ENCODE measurements at regions not wholly inside any gene's neighbourhood (a gene's known extent, or its start where the extent isn't known, plus 50 kb on each side); places are given as distances from the start of the nearest gene placed in this dataset.
"Not testable (repeated sequence)": the region's sequence is repeated elsewhere in the genome, so short reads cannot be mapped to it uniquely, and the experiment has no call there.

DNA sequence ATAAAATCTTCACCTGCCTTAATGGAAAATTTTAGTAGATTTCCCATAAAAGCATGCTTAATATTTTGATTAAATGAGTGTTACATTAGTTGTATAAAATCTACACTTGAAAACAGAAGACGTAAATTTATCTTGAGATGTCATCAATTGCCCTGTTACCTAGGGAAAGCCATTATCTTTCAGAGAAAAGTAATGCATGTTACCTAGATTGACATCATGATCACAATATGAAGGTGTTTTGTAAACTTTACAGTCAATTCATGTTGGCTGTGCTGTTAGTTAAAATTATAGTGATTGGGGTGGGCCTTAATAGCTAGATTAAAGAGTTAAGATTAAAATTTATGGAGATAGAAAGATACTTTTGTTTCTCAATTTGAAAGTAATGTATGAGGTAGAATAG, 293.2 kb upstream of the PCDH18 start:
- no peak for DNase-seq

DNA sequence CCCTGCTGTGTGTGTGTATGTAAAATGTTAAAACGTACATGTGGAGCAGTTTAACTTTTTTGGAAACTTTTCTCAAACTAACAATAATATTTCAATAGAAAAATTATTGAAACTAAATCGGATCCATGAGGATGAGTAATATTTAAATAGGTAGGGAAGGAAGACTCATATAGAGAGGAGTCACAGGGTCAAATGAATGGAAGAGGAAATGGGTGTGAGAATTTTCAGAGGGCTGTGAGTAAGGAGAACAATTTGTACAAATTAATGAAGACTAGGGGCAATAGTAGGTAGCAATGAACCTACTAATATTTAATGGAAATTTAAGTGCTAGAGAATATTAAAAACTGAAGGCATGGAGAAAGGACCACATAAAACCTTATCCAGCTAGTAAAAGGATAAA, 290.7 kb upstream of the PCDH18 start:
- DNase-seq, result no peak

DNA sequence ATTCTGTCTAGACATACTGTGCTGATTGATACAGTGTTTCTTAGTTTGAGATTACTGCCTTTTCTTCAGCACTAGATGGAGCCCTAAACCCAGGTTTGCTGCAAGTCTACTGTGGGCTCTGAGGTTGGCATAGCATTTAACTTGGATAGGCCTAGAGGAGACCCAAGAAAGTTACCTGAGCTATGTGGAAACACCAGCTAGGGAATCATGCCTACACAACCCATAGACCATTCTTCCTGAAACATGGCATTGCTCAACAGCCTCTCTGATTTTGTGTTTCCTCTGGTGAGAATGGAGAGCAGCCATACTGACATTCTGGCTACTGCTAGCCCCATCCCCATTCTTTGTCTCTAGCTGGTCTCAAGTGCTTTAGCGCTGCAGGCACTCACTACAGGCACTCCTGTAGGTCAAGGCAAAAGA, 287.7 kb upstream of the PCDH18 start:
- peak; percentile 41 to 59 for DNase-seq

DNA sequence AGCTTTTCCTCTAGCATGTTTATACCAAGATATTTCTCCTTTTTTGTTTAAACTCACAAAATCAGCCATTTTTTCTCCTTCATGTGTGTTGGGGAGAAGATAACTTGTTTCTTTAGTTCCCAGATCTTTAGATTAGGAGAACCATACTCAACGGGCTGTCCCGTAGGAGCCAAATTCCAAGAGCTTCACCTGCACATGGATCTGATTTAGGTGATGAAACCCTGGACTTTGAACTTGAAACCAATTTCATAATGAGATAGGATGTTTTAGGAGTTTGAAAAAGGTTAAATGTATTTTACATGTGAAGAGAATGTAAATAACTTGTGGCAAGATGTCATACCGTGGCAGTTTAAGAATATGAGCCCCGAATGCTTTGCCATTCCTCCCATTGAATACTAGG, 280.0 kb upstream of the PCDH18 start:
- no peak for DNase-seq

DNA sequence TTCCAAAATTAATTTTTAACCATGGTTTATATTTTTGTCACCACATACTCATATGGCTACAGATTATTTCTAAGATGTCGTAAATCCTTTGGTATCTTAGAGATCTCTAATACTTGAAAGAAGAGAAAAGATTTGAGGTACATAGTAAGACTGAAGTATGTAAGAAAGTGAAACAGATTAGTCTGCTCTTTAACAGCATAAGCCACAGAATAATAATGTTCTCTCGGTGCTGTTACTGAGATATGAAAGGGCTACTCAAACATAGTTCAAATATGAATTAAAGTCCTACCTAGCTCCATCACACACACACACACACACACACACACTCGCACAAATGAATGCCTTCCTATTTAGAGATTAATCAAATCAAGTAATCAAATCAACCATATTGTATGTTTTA, 274.1 kb upstream of the PCDH18 start:
- no peak for DNase-seq

GRCh38 chr4:137804906-137805495, 272.7 kb upstream of the PCDH18 start:
- DNase-seq, result no peak

DNA sequence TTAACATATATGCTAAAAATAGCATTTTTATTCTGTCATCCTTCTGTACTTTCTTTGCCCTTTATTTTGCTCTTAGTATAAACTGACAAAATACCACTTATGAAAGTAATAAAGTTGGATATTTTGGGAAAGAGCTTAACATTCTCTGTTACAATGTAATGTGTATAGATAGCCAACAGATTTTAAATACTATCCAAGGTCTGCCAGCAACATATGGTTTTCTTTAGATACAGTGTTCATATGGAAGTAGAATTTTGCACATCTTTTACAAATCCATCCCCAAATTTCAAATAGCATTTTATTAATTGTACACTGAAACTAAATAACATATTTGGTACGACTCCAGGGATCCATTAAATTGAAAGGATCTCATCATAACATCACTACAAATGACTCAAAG, 268.6 kb upstream of the PCDH18 start:
- DNase-seq, result no peak

GRCh38 chr4:137794764-137795254, 262.5 kb upstream of the PCDH18 start:
- no peak for DNase-seq

GRCh38 chr4:137789263-137789662, 257.0 kb upstream of the PCDH18 start:
- DNase-seq, result not testable (repeated sequence)

- DNase-seq, result not testable (repeated sequence)
Observed at GRCh38 chr4:137783923-137784322, 251.6 kb upstream of the PCDH18 start.

DNA sequence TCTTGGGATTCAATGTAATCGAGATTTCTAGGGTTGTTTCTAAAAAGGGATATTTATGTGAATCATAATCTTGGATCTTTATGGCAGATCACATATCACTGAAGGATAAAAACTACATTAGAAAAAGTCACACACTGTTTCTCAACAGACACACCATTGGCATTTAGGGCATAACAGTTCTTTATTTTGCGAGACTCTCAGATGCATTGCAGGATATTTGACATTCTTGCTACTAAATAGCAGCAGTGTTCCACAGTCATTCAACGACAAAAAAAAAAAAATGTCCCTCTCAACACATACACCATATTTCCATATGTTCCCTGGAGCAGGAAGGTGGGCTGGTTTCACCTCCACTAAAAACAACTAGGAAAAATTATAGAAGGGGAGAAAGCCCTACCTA, 243.4 kb upstream of the PCDH18 start:
- DNase-seq, result no peak

DNA sequence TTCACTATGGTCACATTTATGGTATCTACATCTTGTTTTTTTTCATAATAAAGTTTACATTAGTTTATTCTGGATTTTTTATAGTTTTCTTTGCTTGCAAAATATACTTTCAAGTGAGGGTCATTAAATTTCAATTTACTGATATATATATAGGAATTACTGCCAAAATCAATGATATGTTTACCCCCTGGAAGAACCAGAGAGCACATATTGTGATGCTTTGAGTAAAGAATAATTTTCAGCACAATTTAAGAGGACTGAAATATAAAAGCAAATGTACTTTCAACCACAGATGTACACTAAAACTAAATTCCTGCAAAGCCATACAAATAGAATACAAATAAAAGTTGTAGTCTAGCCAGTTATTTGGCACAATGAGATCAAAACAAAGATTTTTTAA, 242.2 kb upstream of the PCDH18 start:
- no peak for DNase-seq

DNA sequence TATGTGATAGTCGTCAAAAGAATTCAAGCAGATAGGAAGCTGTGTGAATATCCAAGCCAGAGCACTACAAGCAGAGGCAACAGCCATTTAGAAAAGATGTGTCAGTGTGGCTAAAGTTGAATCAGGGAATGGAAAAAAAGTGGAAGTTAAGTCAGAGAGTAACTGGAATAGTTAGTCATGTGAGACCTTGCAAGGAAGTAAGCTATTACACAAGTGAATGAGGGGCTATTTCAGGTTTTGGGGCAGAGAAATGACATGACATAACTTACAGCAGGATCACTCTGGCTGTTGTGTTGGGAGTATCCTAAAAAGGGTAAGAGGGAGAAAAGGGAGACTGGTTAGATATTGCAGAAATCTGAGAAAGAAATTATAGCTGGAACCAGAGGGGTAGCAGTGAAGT, 236.6 kb upstream of the PCDH18 start:
- DNase-seq, result peak; percentile 52 to 70

GRCh38 chr4:137768196-137768595, 235.9 kb upstream of the PCDH18 start:
- peak; percentile 38 to 56 for DNase-seq

GRCh38 chr4:137762591-137762990, 230.3 kb upstream of the PCDH18 start:
- DNase-seq, result no peak

- DNase-seq, result no peak
Observed at GRCh38 chr4:137754652-137755471, 222.6 kb upstream of the PCDH18 start.

GRCh38 chr4:137749466-137749865, 217.2 kb upstream of the PCDH18 start:
- no peak for DNase-seq

GRCh38 chr4:137748616-137749015, 216.3 kb upstream of the PCDH18 start:
- no peak for DNase-seq

DNA sequence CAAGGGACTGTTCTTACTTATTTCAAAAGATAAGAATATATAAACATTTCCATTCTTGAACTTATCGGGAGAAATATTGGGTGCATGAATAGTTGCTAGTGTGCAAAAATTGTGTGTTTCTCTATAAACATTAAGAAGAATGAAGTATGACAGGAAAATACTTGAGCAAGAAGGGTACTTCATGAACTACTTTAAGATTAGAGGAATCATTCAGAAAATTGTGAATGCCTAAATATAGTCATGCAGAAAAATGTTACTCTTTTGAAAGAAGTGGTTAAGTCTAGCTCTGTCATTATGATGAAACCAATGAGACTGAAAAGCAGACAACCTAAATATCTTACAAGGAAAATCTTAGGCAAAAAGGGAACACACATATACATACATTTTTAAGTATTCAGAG, 207.8 kb upstream of the PCDH18 start:
- DNase-seq, result no peak

GRCh38 chr4:137739391-137739790, 207.1 kb upstream of the PCDH18 start:
- DNase-seq, result no peak

DNA sequence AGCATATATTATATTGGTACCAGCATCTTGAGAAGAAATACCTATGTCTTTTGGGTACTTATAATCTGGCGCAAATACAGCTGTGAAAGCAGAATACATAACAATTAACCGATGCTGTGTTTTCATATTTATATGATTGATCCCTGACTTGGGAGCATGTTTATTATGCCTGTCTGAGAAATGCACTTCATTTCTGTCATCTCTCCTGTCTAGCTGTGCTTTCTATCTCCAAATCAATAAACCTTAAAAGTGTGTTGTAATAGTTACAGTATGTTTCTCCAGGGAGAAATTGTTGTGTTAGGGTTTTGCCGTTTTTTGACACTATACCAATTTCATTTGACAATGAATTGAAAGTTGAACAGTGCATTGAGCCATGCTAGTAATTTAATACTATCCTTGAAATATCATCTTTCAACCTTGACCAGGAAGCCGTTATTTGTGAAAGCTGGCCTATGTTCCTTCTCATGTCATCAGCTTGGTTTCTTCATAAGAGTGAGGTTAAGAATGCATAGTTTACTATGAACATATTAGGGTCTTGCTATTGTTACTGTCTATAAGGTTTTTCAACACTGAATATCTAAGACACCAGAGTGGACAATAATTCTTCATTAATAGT, 206.2 kb upstream of the PCDH18 start:
- DNase-seq, result no peak

DNA sequence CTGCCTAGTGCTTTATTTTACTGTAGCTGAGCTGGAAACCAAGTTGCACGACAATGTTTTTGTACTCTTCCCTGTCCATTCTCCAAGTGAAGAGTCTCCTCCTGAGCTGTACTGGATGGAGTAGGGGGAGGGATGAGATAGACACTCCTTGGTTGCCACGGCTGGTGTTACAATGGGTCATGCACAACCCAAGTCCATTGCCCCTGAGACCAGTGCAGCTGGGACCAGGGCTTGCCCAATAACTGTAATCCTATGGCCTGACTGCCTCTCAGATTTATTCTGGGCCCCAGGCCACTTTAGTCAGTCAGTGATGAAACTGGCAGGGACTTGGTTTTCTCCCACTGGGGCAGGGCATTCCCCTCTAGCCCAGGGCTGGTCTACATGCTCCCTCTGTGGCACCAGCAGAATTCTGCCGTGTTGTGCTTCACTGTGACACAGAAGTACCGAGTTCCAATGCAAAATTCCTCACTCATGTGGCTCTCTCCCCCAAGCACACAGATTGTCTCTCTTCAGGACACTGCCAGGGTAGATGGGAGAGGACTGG, 203.3 kb upstream of the PCDH18 start:
- no peak for DNase-seq

Data from AML-193 (cell line).